Glutamatergic neuron (in vitro differentiated cells): ENCODE measurements at regions not wholly inside any gene's neighbourhood (a gene's known extent, or its start where the extent isn't known, plus 50 kb on each side); places are given as distances from the start of the nearest gene placed in this dataset.

Source experiments
- DNase-seq: peaks from one replicate; pipeline ENCODE4 v3.0.0; 2022
- H3K27ac Mint-ChIP-seq: one replicate; pipeline ENCODE4 v1.8.0; 2020; ENCODE audit warnings: mild to moderate bottlenecking, mixed read lengths, inconsistent platforms; ENCODE audit not compliant: unreplicated experiment
- H3K27me3 Mint-ChIP-seq: one replicate; pipeline ENCODE4 v1.8.0; 2020; ENCODE audit warnings: mild to moderate bottlenecking, moderate library complexity, mixed read lengths, inconsistent platforms; ENCODE audit not compliant: unreplicated experiment
- H3K36me3 Mint-ChIP-seq: one replicate; pipeline ENCODE4 v1.8.0; 2020; ENCODE audit warnings: mild to moderate bottlenecking, mixed read lengths, inconsistent platforms; ENCODE audit not compliant: unreplicated experiment
- H3K4me1 Mint-ChIP-seq: one replicate; pipeline ENCODE4 v1.8.0; 2020; ENCODE audit warnings: mild to moderate bottlenecking, low read depth, mixed read lengths, inconsistent platforms; ENCODE audit not compliant: unreplicated experiment
- H3K4me3 Mint-ChIP-seq: one replicate; pipeline ENCODE4 v1.8.0; 2020; ENCODE audit warnings: mild to moderate bottlenecking, mixed read lengths, inconsistent platforms; ENCODE audit not compliant: unreplicated experiment
- H3K9me3 Mint-ChIP-seq: one replicate; pipeline ENCODE4 v1.8.0; 2020; ENCODE audit warnings: mild to moderate bottlenecking, moderate library complexity, mixed read lengths, inconsistent platforms; ENCODE audit not compliant: unreplicated experiment
- TF ChIP-seq, protein P1 (sequence below): fragments of 200-600 bp; sonication (generic); IDR thresholded peaks from one replicate; pipeline ENCODE4 v1.5.0; 2021; ENCODE audit not compliant: partially characterized antibody, unreplicated experiment

DNA sequence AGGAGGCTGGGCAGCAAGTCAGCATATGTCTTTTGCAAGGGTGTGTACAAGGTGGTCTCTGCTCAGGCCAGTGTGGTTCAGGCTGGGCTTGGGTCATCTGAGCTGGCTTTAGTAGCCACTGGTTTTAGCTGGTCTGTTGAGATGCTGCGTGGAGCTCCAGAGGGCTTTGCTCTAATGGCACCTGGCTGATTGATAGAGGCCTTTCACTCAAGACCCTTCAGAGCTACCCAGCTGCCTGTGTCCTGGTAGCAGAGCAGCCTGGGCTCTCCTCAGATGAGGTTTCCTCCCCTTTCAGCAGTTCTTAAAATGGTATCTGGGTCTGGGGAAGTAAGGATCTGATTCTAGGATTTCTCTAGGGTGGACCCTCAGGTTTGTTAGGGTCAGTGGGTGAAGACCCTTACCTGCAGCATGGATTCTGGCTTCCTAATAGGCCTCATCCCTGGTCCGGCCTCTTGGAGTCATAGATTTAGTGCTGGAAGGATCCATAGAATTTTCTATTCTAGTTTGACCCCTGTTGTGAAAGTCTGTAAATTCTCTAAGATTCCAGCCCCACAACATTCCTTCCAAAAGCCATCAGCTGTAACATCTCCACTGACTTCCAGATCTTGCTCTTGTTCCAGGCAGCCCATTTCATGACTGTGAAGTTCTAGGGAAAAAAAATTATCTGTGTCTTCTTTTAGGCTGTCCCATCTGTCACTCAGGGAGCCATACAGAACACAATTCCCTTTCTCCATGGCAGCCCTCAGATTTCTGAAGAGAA, 190.2 kb upstream of the ZBED5 start:
- no peak overlapping the region for H3K27ac Mint-ChIP-seq
- peaks cover 7% of the 10 kb centered on the region for H3K27me3 Mint-ChIP-seq
- no peaks in the 10 kb centered on the region for H3K4me1 Mint-ChIP-seq
- no peak for DNase-seq
- H3K4me3 Mint-ChIP-seq: no peak overlapping the region
- H3K36me3 Mint-ChIP-seq: peaks cover 18% of the 10 kb centered on the region
- TF ChIP-seq, protein P1, sequence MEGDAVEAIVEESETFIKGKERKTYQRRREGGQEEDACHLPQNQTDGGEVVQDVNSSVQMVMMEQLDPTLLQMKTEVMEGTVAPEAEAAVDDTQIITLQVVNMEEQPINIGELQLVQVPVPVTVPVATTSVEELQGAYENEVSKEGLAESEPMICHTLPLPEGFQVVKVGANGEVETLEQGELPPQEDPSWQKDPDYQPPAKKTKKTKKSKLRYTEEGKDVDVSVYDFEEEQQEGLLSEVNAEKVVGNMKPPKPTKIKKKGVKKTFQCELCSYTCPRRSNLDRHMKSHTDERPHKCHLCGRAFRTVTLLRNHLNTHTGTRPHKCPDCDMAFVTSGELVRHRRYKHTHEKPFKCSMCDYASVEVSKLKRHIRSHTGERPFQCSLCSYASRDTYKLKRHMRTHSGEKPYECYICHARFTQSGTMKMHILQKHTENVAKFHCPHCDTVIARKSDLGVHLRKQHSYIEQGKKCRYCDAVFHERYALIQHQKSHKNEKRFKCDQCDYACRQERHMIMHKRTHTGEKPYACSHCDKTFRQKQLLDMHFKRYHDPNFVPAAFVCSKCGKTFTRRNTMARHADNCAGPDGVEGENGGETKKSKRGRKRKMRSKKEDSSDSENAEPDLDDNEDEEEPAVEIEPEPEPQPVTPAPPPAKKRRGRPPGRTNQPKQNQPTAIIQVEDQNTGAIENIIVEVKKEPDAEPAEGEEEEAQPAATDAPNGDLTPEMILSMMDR: no peak
- H3K9me3 Mint-ChIP-seq: peaks cover 2% of the 10 kb centered on the region

DNA sequence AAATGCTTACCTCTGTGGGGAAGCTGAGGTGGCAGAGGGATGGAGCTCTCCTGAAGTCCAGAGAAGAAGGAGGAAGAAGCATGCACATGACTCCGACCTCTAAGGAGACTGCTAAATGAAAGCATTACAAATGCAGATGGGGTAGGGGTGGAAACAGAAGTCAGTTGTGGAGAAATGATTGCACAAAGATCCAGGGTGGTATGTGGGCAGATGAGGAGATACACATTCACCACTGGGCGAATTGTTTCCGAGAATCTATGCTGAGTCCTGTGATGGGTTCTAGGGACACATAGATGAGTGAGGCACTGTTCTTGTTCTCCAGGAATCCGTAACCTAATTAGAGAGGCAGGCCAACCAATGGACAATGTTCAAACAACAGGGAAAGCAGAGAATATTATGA, 188.9 kb upstream of the ZBED5 start:
- Mint-ChIP-seq H3K4me1 (no peaks in the 10 kb centered on the region), H3K27ac (no peak overlapping the region), H3K9me3 (peaks cover 2% of the 10 kb centered on the region), H3K36me3 (peaks cover 10% of the 10 kb centered on the region), H3K27me3 (peaks cover 7% of the 10 kb centered on the region), H3K4me3 (no peak overlapping the region)
- no peak for DNase-seq
- TF ChIP-seq, protein P1: no peak

DNA sequence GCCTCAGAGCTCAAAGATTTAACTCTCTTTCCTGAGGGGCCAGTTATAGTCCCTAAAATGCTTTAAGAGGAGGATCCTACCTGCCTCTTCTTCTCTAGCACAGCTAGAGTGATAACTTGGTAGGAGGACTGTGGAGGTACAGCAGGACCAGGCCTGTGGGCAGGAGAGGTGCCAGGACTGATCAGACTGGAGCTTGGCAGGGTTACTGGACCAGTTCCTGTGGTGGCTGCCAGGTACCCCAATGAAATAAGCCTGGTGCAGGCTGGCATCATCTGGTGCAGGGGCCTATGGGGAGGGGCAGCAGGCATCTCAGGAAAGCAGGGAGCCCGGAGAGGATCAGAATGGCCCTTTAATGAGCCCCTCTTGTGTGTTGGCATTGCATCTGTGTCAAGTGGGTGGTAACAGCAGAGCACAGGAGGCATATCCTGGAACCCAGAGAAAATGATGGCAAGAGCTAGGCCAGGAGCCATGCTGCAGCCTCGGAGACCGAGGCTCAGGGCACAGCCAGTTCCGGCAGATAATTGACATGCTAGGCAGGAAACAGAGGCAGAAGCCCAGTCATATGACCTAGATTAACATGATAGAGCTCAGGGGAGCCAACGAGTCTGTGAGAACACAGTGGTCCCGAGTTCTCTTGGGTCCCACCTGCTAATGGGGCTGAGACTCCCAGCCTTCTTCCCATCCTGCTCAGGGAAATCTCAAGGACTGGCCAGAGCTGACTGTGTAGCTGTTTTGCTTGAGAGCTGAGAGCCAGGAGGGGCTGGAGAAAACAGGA, 187.5 kb upstream of the ZBED5 start:
- Mint-ChIP-seq H3K4me1 (no peaks in the 10 kb centered on the region), H3K27me3 (peaks cover 7% of the 10 kb centered on the region), H3K36me3 (peaks cover 10% of the 10 kb centered on the region), H3K27ac (no peak overlapping the region), H3K9me3 (peaks cover 2% of the 10 kb centered on the region), H3K4me3 (no peak overlapping the region)
- no peak for DNase-seq
- TF ChIP-seq, protein P1: no peak

DNA sequence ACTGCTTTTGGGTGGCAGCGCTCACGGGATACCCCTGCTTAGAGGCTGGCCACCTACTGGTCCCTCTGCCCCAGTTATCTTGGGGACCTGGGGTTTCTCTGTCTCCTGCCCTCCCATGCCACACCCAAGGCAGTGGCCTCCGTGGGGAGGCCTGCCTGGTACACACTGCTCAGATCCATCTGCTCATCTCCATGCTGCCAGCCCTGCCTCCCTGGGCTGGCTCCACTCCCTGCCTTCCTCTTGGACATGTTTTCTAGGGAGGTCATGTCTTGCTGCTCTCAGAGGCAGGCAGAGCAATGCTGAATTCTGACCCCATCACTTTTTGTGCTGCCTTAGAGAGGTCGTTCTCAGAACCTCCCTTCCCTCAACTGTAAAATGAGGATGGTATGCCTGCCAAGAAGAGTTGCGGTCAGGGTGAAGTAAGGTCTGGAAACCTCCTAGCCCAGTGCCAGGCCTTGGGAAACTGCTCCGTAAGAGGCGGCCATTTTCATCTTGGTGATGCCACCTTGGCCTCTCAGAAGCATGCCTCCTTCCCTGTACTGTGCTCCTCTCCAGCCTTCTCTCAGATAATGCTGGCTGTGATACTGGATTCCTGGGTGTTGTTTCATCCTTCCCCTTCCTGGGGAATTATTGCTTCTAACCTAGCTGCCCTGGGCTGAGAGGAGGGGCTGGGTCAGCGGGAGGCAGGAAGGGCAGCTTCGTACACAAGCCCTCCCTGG, 186.4 kb upstream of the ZBED5 start:
- no peak overlapping the region for H3K27ac Mint-ChIP-seq
- H3K9me3 Mint-ChIP-seq: peaks cover 2% of the 10 kb centered on the region
- H3K36me3 Mint-ChIP-seq: peaks cover 8% of the 10 kb centered on the region
- peaks cover 7% of the 10 kb centered on the region for H3K27me3 Mint-ChIP-seq
- no peaks in the 10 kb centered on the region for H3K4me1 Mint-ChIP-seq
- TF ChIP-seq, protein P1: no peak
- DNase-seq: no peak
- H3K4me3 Mint-ChIP-seq: no peak overlapping the region
